B cell (primary cell): ENCODE measurements at regions not wholly inside any gene's neighbourhood (a gene's known extent, or its start where the extent isn't known, plus 50 kb on each side); places are given as distances from the start of the nearest gene placed in this dataset.

ENCODE experiments used
- ATAC-seq: fragments of 200-7000 bp; cut with Tn5 transposase; one replicate; pipeline ENCODE4 v1.10.0; 2021; ENCODE audit warnings: low read depth, mild to moderate bottlenecking, moderate number of reproducible peaks, moderate library complexity
- CTCF ChIA-PET: fragments of 350-600 bp; sonication (Branson Sonifier 250); formaldehyde crosslinking; loops from one replicate; lab custom pipeline; 2021; ENCODE audit warnings: antibody characterized with exemption, inconsistent platforms; lab: Charles Lee
- POLR2A ChIA-PET: fragments of 350-600 bp; sonication (Branson Sonifier 250); formaldehyde crosslinking; loops from one replicate; lab custom pipeline; 2021; ENCODE audit warnings: antibody characterized with exemption; lab: Charles Lee
- DNase-seq: peaks from one replicate; pipeline ENCODE4 v3.0.0; 2013
- H2AFZ ChIP-seq: 2 replicates; pipeline ENCODE4 v1.6.1; 2012; ENCODE audit warnings: mild to moderate bottlenecking, low read depth, low read length; ENCODE audit not compliant: insufficient read depth, poor library complexity, severe bottlenecking
- H3K27ac ChIP-seq, 2 donors: 1 replicate in 1 of 2; 2 replicates in 1 of 2; pipeline ENCODE4 v1.5.1; 2012 to 2013; ENCODE audit warnings: low read length in 2 of 2, mild to moderate bottlenecking in 2 of 2, moderate library complexity in 1 of 2
- H3K27me3 ChIP-seq, 4 experiments: fragments of 200-600 bp in 1 of 4; sonication (generic) in 1 of 4; replicated peaks in 1 of 4; 1 replicate in 2 of 4; 2 replicates in 2 of 4; pipeline versions ENCODE4 v1.6.1 to v1.7.0; 2013 to 2016; ENCODE audit warnings: low read length in 3 of 4, mild to moderate bottlenecking in 2 of 4, mixed read lengths in 1 of 4, moderate library complexity in 1 of 4; ENCODE audit not compliant: insufficient read depth in 4 of 4, control insufficient read depth in 3 of 4; ENCODE audit errors: control extremely low read depth in 1 of 4
- H3K36me3 ChIP-seq, 2 experiments: replicated peaks in 1 of 2; 1 replicate in 1 of 2; 2 replicates in 1 of 2; pipeline versions ENCODE4 v1.6.1 to v1.7.1; 2013; ENCODE audit warnings: low read length in 1 of 2; ENCODE audit not compliant: insufficient read depth in 2 of 2, control insufficient read depth in 1 of 2; ENCODE audit errors: control extremely low read depth in 1 of 2, extremely low read depth in 1 of 2
- H3K4me1 ChIP-seq, 2 donors: fragments of 200-600 bp in 1 of 2; sonication (generic) in 1 of 2; 1 replicate in 1 of 2; 2 replicates in 1 of 2; pipeline versions ENCODE4 v1.5.1 to v1.6.1; 2013 to 2017; ENCODE audit warnings: low read length in 2 of 2; ENCODE audit not compliant: control insufficient read depth in 2 of 2, insufficient read depth in 2 of 2
- H3K4me2 ChIP-seq: replicated peaks from 2 replicates; pipeline ENCODE3; 2012; ENCODE audit warnings: mild to moderate bottlenecking, low read depth, low read length; ENCODE audit not compliant: poor library complexity, severe bottlenecking
- H3K4me3 ChIP-seq, 5 experiments: fragments of 200-600 bp in 1 of 5; sonication (generic) in 1 of 5; 1 replicate in 3 of 5; 2 replicates in 2 of 5; pipeline versions ENCODE4 v1.5.1 to v1.7.0; 2011 to 2016; ENCODE audit warnings: low read length in 4 of 5, mild to moderate bottlenecking in 4 of 5, low read depth in 2 of 5, control low read depth in 1 of 5, moderate library complexity in 1 of 5; ENCODE audit not compliant: insufficient read depth in 1 of 5; ENCODE audit errors: control extremely low read depth in 1 of 5, extremely low read depth in 1 of 5
- H3K79me2 ChIP-seq: fragments of 200-600 bp; sonication (generic); one replicate; pipeline ENCODE4 v1.6.0; 2016; ENCODE audit warnings: low read length; ENCODE audit not compliant: control insufficient read depth, insufficient read depth
- H3K9ac ChIP-seq: fragments of 200-600 bp; sonication (generic); 2 replicates; pipeline ENCODE4 v1.6.1; 2017; ENCODE audit warnings: mild to moderate bottlenecking, low read length, moderate library complexity
- H3K9me3 ChIP-seq, 3 donors: one replicate each; pipeline versions ENCODE4 v1.6.1 to v1.7.1; 2013; ENCODE audit warnings: low read length in 2 of 3; ENCODE audit not compliant: control insufficient read depth in 2 of 3, insufficient read depth in 1 of 3; ENCODE audit errors: control extremely low read depth in 1 of 3
- H4K20me1 ChIP-seq: 2 replicates; pipeline ENCODE4 v1.6.0; 2012; ENCODE audit warnings: mild to moderate bottlenecking, low read length; ENCODE audit not compliant: insufficient read depth, control insufficient read depth, poor library complexity, severe bottlenecking
- H3K27ac Mint-ChIP-seq: one replicate; pipeline ENCODE4 v1.8.0; 2021; ENCODE audit warnings: mixed read lengths
- H3K27me3 Mint-ChIP-seq: one replicate; pipeline ENCODE4 v1.8.0; 2021; ENCODE audit warnings: mixed read lengths
- H3K4me1 Mint-ChIP-seq: one replicate; pipeline ENCODE4 v1.8.0; 2021; ENCODE audit warnings: mixed read lengths
- H3K4me3 Mint-ChIP-seq: one replicate; pipeline ENCODE4 v1.8.0; 2021; ENCODE audit warnings: mixed read lengths
- H3K9me3 Mint-ChIP-seq: one replicate; pipeline ENCODE4 v1.8.0; 2022; ENCODE audit warnings: mixed read lengths; ENCODE audit not compliant: insufficient read depth
- EZH2 ChIP-seq: IDR thresholded peaks from 2 replicates; pipeline ENCODE4 v1.6.1; 2012; ENCODE audit warnings: borderline replicate concordance, low read depth, mild to moderate bottlenecking, moderate library complexity, low read length; ENCODE audit not compliant: insufficient read depth, poor library complexity, severe bottlenecking
- WGBS: methylation state at CpG from one replicate; pipeline ENCODE4 v1.1.5; 2013; ENCODE audit warnings: missing lambda C conversion rate; ENCODE audit not compliant: insufficient coverage; 5-methylcytosine and 5-hydroxymethylcytosine counted together
- intact Hi-C: fragments of 100-400 bp; cut with micrococcal nuclease; formaldehyde crosslinking; loops from one replicate; pipeline ENCODE4 v1.10.0; 2022
- TF ChIP-seq, protein P1 (sequence below): fragments of 200-600 bp; IDR thresholded peaks from one replicate; pipeline ENCODE4 v1.8.0; 2022; ENCODE audit warnings: antibody characterized with exemption, mild to moderate bottlenecking

DNA sequence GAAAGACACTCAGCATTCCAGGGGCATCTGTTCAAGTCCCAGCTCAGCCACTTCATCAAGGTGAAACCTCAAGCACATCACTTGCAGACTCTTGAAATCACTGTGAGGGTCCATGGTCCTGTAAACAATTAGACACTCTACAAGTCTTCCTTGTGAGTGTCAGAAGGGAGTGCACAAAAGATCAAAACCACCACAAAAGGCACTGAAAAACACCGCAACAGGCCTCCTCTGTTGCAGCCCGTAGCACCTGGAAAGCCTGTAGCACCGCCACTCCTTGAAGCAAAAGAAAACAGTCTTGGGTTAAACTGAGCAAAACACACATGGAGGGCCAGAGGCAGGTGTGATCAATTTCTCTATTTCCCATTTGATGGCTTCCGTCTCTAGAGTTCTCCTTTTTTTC, 63.8 kb upstream of the SNRK start:
- H3K4me1 Mint-ChIP-seq = no peaks in the 10 kb centered on the region
- Histone ChIP-seq H3K4me3 (no peak overlapping the region), H3K9ac (no peak overlapping the region), H3K79me2 (no peaks in the 10 kb centered on the region), H3K27ac (no peak overlapping the region), H3K36me3 (no peaks in the 10 kb centered on the region), H3K27me3 (peaks cover 0 to 2% (median 0%) of the 10 kb centered on the region in 4 experiments), H3K4me1 (no peaks in the 10 kb centered on the region), H3K9me3 (peaks cover 0 to 3% (median under 1%) of the 10 kb centered on the region in 3 donors), H4K20me1 (no peaks in the 10 kb centered on the region), H3K4me2 (no peak overlapping the region), H2AFZ (no peak overlapping the region)
- ATAC-seq (no peak), DNase-seq (no peak)
- H3K27me3 Mint-ChIP-seq = peaks cover 25% of the 10 kb centered on the region
- H3K27ac Mint-ChIP-seq = no peak overlapping the region
- 90% methylated on average over 3 of the region's 4 CpGs for whole genome bisulfite sequencing
- intact Hi-C loops = no loop called here
- ChIA-PET CTCF (interaction anchor here (0.6 to 5.4 kb wide), 5 partner anchors 10 to 161 kb away, joined by 3 to 71 read pairs (median 4); no protein-coding TSS in a partner anchor), POLR2A (no interaction called here)
- peaks cover 4% of the 10 kb centered on the region for H3K9me3 Mint-ChIP-seq
- TF ChIP-seq EZH2 = no peak
- TF ChIP-seq, protein P1, sequence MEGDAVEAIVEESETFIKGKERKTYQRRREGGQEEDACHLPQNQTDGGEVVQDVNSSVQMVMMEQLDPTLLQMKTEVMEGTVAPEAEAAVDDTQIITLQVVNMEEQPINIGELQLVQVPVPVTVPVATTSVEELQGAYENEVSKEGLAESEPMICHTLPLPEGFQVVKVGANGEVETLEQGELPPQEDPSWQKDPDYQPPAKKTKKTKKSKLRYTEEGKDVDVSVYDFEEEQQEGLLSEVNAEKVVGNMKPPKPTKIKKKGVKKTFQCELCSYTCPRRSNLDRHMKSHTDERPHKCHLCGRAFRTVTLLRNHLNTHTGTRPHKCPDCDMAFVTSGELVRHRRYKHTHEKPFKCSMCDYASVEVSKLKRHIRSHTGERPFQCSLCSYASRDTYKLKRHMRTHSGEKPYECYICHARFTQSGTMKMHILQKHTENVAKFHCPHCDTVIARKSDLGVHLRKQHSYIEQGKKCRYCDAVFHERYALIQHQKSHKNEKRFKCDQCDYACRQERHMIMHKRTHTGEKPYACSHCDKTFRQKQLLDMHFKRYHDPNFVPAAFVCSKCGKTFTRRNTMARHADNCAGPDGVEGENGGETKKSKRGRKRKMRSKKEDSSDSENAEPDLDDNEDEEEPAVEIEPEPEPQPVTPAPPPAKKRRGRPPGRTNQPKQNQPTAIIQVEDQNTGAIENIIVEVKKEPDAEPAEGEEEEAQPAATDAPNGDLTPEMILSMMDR = no peak
- no peak overlapping the region for H3K4me3 Mint-ChIP-seq

DNA sequence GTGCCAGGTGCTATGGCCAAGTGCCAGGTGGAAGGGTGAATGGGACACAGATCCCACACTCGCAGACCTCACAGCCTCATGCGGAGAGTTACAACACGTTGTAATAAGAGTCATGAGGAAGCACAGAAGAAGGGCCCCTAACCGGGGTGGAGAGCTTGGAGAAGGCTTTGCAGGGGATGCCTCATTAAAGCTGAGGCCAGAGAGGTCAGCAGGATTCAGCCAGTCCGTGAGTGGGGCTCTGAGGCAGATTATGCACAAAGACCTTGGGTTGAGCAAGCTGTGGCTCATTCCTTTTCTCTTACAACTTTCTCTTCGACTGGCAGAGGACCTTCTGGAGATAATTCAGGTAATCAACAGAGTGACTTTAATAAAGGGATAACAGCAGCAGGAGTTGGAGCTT, 65.3 kb upstream of the SNRK start:
- H3K4me2 ChIP-seq = no peak overlapping the region
- no peaks in the 10 kb centered on the region for H3K4me1 Mint-ChIP-seq
- no peaks in the 10 kb centered on the region for H3K9me3 ChIP-seq
- H3K27me3 ChIP-seq = no peaks in the 10 kb centered on the region
- H3K9ac ChIP-seq = no peak overlapping the region
- no peak overlapping the region for H3K4me3 Mint-ChIP-seq
- no peak for DNase-seq
- 86% methylated on average over 4 of the region's 6 CpGs for WGBS
- ChIA-PET POLR2A (no interaction called here), CTCF (interaction anchor here (5.4 kb wide), 1 partner anchor 158 kb away, joined by 71 read pairs; no protein-coding TSS in a partner anchor)
- no peak overlapping the region for H3K4me3 ChIP-seq
- intact Hi-C loops = no loop called here
- no peak overlapping the region for H2AFZ ChIP-seq
- no peaks in the 10 kb centered on the region for H3K9me3 Mint-ChIP-seq
- no peak overlapping the region for H3K27ac Mint-ChIP-seq
- TF ChIP-seq EZH2 = no peak
- TF ChIP-seq, protein P1 = no peak
- H3K27ac ChIP-seq = no peak overlapping the region
- no peaks in the 10 kb centered on the region for H3K4me1 ChIP-seq
- no peaks in the 10 kb centered on the region for H4K20me1 ChIP-seq
- no peaks in the 10 kb centered on the region for H3K79me2 ChIP-seq
- no peaks in the 10 kb centered on the region for H3K36me3 ChIP-seq
- H3K27me3 Mint-ChIP-seq = peaks cover 15% of the 10 kb centered on the region
- no peak for ATAC-seq
